Lung (tissue), 11 donors: ENCODE measurements at regions not wholly inside any gene's neighbourhood (a gene's known extent, or its start where the extent isn't known, plus 50 kb on each side); places are given as distances from the start of the nearest gene placed in this dataset.
"Not testable (repeated sequence)": the region's sequence is repeated elsewhere in the genome, so short reads cannot be mapped to it uniquely, and the experiment has no call there.

Experiments
- ATAC-seq: fragments of 200-7000 bp; cut with Tn5 transposase; one replicate; pipeline ENCODE4 v1.9.1; 2020; ENCODE audit warnings: moderate number of reproducible peaks; ENCODE audit not compliant: insufficient read depth, low FRiP score
- DNase-seq, 3 donors: peaks; one replicate each; pipeline ENCODE4 v3.0.0-alpha.2; 2013 to 2017
- H3K27ac ChIP-seq, 2 donors: one replicate each; pipeline ENCODE4 v1.5.1; 2013; ENCODE audit warnings: mild to moderate bottlenecking in 2 of 2, moderate library complexity in 2 of 2, control low read depth in 1 of 2, inconsistent platforms in 1 of 2, low read depth in 1 of 2, low read length in 1 of 2
- H3K27me3 ChIP-seq, 3 donors: one replicate each; pipeline ENCODE4 v1.5.1; 2013; ENCODE audit warnings: low read length in 2 of 3; ENCODE audit not compliant: control insufficient read depth in 3 of 3, insufficient read depth in 3 of 3
- H3K36me3 ChIP-seq, 4 donors: one replicate each; pipeline ENCODE4 v1.5.1; 2013; ENCODE audit warnings: low read length in 4 of 4, mild to moderate bottlenecking in 1 of 4, moderate library complexity in 1 of 4; ENCODE audit not compliant: control insufficient read depth in 4 of 4, insufficient read depth in 4 of 4
- H3K4me1 ChIP-seq, 5 donors: one replicate each; pipeline ENCODE4 v1.5.1; 2013; ENCODE audit warnings: low read length in 5 of 5, mild to moderate bottlenecking in 2 of 5, moderate library complexity in 1 of 5; ENCODE audit not compliant: control insufficient read depth in 5 of 5, insufficient read depth in 5 of 5
- H3K4me3 ChIP-seq: one replicate; pipeline ENCODE4 v1.5.1; 2013; ENCODE audit warnings: mild to moderate bottlenecking, control low read depth, moderate library complexity
- H3K9ac ChIP-seq, 2 donors: one replicate each; pipeline ENCODE4 v1.5.1; 2013; ENCODE audit warnings: low read length in 2 of 2, control low read depth in 1 of 2; ENCODE audit not compliant: insufficient read depth in 1 of 2
- H3K9me3 ChIP-seq, 4 donors: one replicate each; pipeline ENCODE4 v1.5.1; 2013; ENCODE audit warnings: low read length in 3 of 4, mild to moderate bottlenecking in 1 of 4, moderate library complexity in 1 of 4; ENCODE audit not compliant: control insufficient read depth in 4 of 4, insufficient read depth in 3 of 4
- CTCF ChIP-seq: IDR thresholded peaks from 2 replicates; pipeline ENCODE4 v1.5.1; 2012; ENCODE audit warnings: mild to moderate bottlenecking; ENCODE audit errors: control extremely low read depth, extremely low read depth
- WGBS, 2 donors: extraction: QIAGEN DNeasy Blood & Tissue Kit; methylation state at CpG; one replicate each; pipeline ENCODE4 v1.1.7; 2013; 5-methylcytosine and 5-hydroxymethylcytosine counted together
- donor health status: control.
- donor health status: control.
- donor health status: Bipolar disorder and iron deficiency.
- donor health status: healthy.
- donor health status: DM: yes; HTN: yes; CAD: no.

- Histone ChIP-seq H3K27me3 (no peaks in the 10 kb centered on the region), H3K36me3 (no peaks in the 10 kb centered on the region), H3K4me3 (no peak overlapping the region), H3K9me3 (peaks cover 0 to 2% (median 0%) of the 10 kb centered on the region in 4 donors), H3K27ac (no peak overlapping the region), H3K4me1 (peaks cover 0 to 4% (median 0%) of the 10 kb centered on the region in 5 donors), H3K9ac (no peak overlapping the region)
- ATAC-seq: no peak
- 74 to 82% methylated on average over 2 of the region's 2 CpGs for WGBS, 2 donors
- no peak for DNase-seq
- no peak for TF ChIP-seq CTCF
Measured at GRCh38 chr6:168803874-168804273, 362.9 kb downstream of the SMOC2 start.

GRCh38 chr6:168799067-168799466 is 358.1 kb downstream of the SMOC2 start:
- Histone ChIP-seq H3K4me1 (peaks cover 0 to 1% (median 0%) of the 10 kb centered on the region in 5 donors), H3K4me3 (no peak overlapping the region), H3K27me3 (no peaks in the 10 kb centered on the region), H3K36me3 (no peaks in the 10 kb centered on the region), H3K9me3 (peaks cover 0 to 10% (median 0%) of the 10 kb centered on the region in 4 donors), H3K27ac (no peak overlapping the region), H3K9ac (no peak overlapping the region)
- no peak for TF ChIP-seq CTCF
- 42 to 47% methylated on average over 5 of the region's 5 CpGs for WGBS, 2 donors
- DNase-seq (no peak), ATAC-seq (no peak)

GRCh38 chr6:168796106-168796505 is 355.1 kb downstream of the SMOC2 start:
- no peak overlapping the region for H3K4me3 ChIP-seq
- 73 to 91% methylated on average over 7 to 8 of the region's 8 CpGs for WGBS, 2 donors
- no peak overlapping the region for H3K9ac ChIP-seq

GRCh38 chr6:168795611-168796010 is 354.6 kb downstream of the SMOC2 start:
- H3K27ac ChIP-seq, ATAC-seq, H3K27me3 ChIP-seq, H3K9me3 ChIP-seq, H3K36me3 ChIP-seq, H3K4me1 ChIP-seq, DNase-seq, H3K9ac ChIP-seq, H3K4me3 ChIP-seq: not testable (repeated sequence)
- WGBS, 2 donors: 70 to 80% methylated on average over 8 to 9 of the region's 12 CpGs

More at GRCh38 chr6:168796106-168796505, 355.1 kb downstream of the SMOC2 start:
- H3K27ac ChIP-seq: no peak overlapping the region
- H3K36me3 ChIP-seq: no peaks in the 10 kb centered on the region
- peaks cover 0 to 8% (median 0%) of the 10 kb centered on the region in 4 donors for H3K9me3 ChIP-seq
- ATAC-seq (no peak), DNase-seq (no peak)
- no peak for TF ChIP-seq CTCF
- no peaks in the 10 kb centered on the region for H3K27me3 ChIP-seq
- H3K4me1 ChIP-seq: no peaks in the 10 kb centered on the region
